ENCODE measurements at regions not wholly inside any gene's neighbourhood (a gene's known extent, or its start where the extent isn't known, plus 50 kb on each side); places are given as distances from the start of the nearest gene placed in this dataset.

DNA sequence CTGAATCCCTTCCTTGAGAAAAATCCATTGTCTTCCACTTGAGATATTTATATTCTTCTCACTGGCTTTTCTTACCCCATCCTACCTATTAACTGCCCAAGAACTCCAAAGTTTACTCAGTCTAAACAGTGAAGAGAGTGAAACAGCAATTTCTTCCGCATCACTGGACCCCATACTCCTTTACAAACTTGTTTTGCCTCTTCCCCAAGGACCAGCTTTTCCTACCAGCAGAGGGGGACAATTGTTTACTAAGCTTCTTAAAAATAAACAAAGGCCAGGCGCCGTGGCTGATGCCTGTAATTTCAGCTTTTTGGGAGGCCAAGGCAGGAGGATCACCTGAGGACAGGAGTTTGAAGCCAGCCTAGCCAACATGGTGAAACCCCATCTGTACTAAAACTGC lies 52.0 kb downstream of the LRATD1 start:
- in situ Hi-C loops (cut with MboI; ENCODE audit: low sequenced_read_pairs, unreplicated experiment): no loop called here
- no peak for TF ChIP-seq CTCF (IDR thresholded peaks at IDR 0.05; ENCODE audit: borderline replicate concordance, control extremely low read depth, extremely low read depth, insufficient read depth, missing control alignments)
- DNase-seq (ENCODE audit: low spot score): no peak

GRCh38 chr2:14690926-14691325 lies 58.4 kb downstream of the LRATD1 start:
- no peak for TF ChIP-seq CTCF (IDR thresholded peaks at IDR 0.05; ENCODE audit: borderline replicate concordance, control extremely low read depth, extremely low read depth, insufficient read depth, missing control alignments)
- DNase-seq (ENCODE audit: low spot score): no peak
- in situ Hi-C loops (cut with MboI; ENCODE audit: low sequenced_read_pairs, unreplicated experiment): no loop called here

DNA sequence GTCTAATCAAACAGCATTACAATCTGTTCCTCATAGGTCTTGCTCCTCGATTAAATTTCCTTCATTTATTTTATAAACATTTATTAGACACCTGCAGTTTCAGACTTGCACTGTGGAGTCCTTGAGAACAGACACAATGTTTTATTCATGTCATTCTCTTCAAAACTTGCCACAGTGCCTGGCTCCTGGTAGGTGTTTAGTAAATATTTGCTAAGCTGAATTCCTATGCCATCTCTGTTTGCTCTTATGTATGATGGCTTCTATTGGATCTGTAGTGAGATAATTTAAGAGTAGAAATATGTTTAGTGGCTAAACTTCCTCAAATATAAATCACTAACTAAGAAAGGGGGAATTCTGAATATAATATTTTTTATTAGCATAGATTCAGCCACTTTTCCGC lies 61.4 kb downstream of the LRATD1 start:
- DNase-seq (ENCODE audit: low spot score): no peak
- no peak for TF ChIP-seq CTCF (IDR thresholded peaks at IDR 0.05; ENCODE audit: borderline replicate concordance, control extremely low read depth, extremely low read depth, insufficient read depth, missing control alignments)
- in situ Hi-C loops (cut with MboI; ENCODE audit: low sequenced_read_pairs, unreplicated experiment): no loop called here

DNA sequence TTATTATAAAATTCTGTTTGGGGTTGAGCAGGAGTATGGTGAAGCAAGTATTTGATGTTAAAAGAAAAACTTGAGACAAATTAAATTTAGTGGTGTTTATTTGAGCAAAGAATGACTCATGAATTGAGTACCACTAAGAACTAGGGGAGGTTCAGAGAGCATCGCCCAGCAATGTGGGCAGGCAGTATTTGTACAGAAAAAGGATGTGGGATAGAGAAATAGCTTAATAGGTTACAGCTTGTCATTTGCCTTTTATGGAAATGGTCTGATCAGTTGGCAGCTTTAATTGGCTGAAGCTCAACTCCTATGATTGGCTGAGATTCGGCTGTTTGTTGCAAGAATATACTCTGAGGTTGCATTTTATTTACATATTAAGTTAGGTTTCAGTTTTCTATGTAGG lies 68.2 kb downstream of the LRATD1 start:
- DNase-seq (ENCODE audit: low spot score): no peak
- TF ChIP-seq CTCF (IDR thresholded peaks at IDR 0.05; ENCODE audit: borderline replicate concordance, control extremely low read depth, extremely low read depth, insufficient read depth, missing control alignments): no peak
- in situ Hi-C loops (cut with MboI; ENCODE audit: low sequenced_read_pairs, unreplicated experiment): no loop called here

DNA sequence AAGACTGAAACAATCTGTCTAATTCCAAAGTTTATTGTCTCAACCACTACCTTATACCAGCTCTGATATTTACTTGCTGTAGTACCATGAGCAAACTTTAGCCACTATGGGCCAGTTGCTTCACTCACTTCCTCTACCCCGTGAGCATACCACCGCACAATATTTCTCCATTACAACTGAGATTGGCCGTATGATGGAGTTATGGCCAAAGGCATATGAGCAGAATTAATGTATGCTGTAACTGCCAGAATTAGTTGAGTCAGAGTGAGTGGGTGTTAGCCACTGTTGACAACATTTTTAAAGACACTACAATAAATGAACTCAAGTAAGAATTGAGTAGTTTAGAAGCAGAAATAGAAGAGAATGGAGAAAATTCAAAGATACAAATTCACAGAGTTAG lies 69.7 kb downstream of the LRATD1 start:
- TF ChIP-seq CTCF (IDR thresholded peaks at IDR 0.05; ENCODE audit: borderline replicate concordance, control extremely low read depth, extremely low read depth, insufficient read depth, missing control alignments): no peak
- in situ Hi-C loops (cut with MboI; ENCODE audit: low sequenced_read_pairs, unreplicated experiment): no loop called here
- DNase-seq (ENCODE audit: low spot score): no peak

GRCh38 chr2:14706201-14706600 lies 73.7 kb downstream of the LRATD1 start:
- DNase-seq (ENCODE audit: low spot score): no peak
- in situ Hi-C loops (cut with MboI; ENCODE audit: low sequenced_read_pairs, unreplicated experiment): no loop called here
- TF ChIP-seq CTCF (IDR thresholded peaks at IDR 0.05; ENCODE audit: borderline replicate concordance, control extremely low read depth, extremely low read depth, insufficient read depth, missing control alignments): no peak

GRCh38 chr2:14712111-14712510 lies 79.6 kb downstream of the LRATD1 start:
- in situ Hi-C loops (cut with MboI; ENCODE audit: low sequenced_read_pairs, unreplicated experiment): no loop called here
- TF ChIP-seq CTCF (IDR thresholded peaks at IDR 0.05; ENCODE audit: borderline replicate concordance, control extremely low read depth, extremely low read depth, insufficient read depth, missing control alignments): no peak
- no peak for DNase-seq (ENCODE audit: low spot score)
